Endodermal cell (in vitro differentiated cells): ENCODE measurements at regions not wholly inside any gene's neighbourhood (a gene's known extent, or its start where the extent isn't known, plus 50 kb on each side); places are given as distances from the start of the nearest gene placed in this dataset.

Source experiments
- DNase-seq: peaks from one replicate; pipeline ENCODE4 v3.0.0-alpha.2; 2017
- H3K27ac ChIP-seq: 2 replicates; pipeline ENCODE4 v1.5.1; 2013; ENCODE audit warnings: mild to moderate bottlenecking, low read depth, low read length, moderate library complexity
- H3K27me3 ChIP-seq: 2 replicates; pipeline ENCODE4 v1.6.1; 2013; ENCODE audit warnings: mild to moderate bottlenecking, low read length, moderate library complexity; ENCODE audit not compliant: insufficient read depth, control insufficient read depth, poor library complexity, severe bottlenecking
- H3K36me3 ChIP-seq: 2 replicates; pipeline ENCODE4 v1.7.0; 2013; ENCODE audit warnings: mild to moderate bottlenecking, low read length, moderate library complexity; ENCODE audit not compliant: control insufficient read depth, insufficient read depth
- H3K4me1 ChIP-seq: one replicate; pipeline ENCODE4 v1.7.0; 2013; ENCODE audit warnings: low read length; ENCODE audit not compliant: control insufficient read depth, insufficient read depth
- H3K4me3 ChIP-seq: 2 replicates; pipeline ENCODE4 v1.5.1; 2013; ENCODE audit warnings: mild to moderate bottlenecking, low read length, moderate library complexity
- H3K9ac ChIP-seq: 2 replicates; pipeline ENCODE4 v1.6.1; 2013; ENCODE audit warnings: mild to moderate bottlenecking, low read length, moderate library complexity; ENCODE audit not compliant: poor library complexity, severe bottlenecking; ENCODE audit errors: extremely low read depth
- H3K9me3 ChIP-seq: 2 replicates; pipeline ENCODE4 v1.6.1; 2013; ENCODE audit warnings: mild to moderate bottlenecking, low read length, moderate library complexity; ENCODE audit not compliant: control insufficient read depth
- H3K27ac Mint-ChIP-seq: 2 replicates; pipeline ENCODE4 v1.8.0; 2020; ENCODE audit warnings: mixed read lengths
- H3K27me3 Mint-ChIP-seq: 2 replicates; pipeline ENCODE4 v1.8.0; 2021; ENCODE audit warnings: mild to moderate bottlenecking, mixed read lengths; ENCODE audit not compliant: insufficient read depth
- H3K36me3 Mint-ChIP-seq: 2 replicates; pipeline ENCODE4 v1.8.0; 2020; ENCODE audit warnings: low read depth, mixed read lengths
- H3K4me1 Mint-ChIP-seq: 2 replicates; pipeline ENCODE4 v1.8.0; 2020; ENCODE audit warnings: mixed read lengths
- H3K4me3 Mint-ChIP-seq: 2 replicates; pipeline ENCODE4 v1.8.0; 2020; ENCODE audit warnings: mild to moderate bottlenecking, moderate library complexity, mixed read lengths
- H3K9me3 Mint-ChIP-seq: 2 replicates; pipeline ENCODE4 v1.8.0; 2020; ENCODE audit warnings: mild to moderate bottlenecking, mixed read lengths
- CTCF ChIP-seq: fragments of 200-600 bp; sonication (generic); conservative IDR thresholded peaks from 2 replicates; pipeline ENCODE4 v1.5.0; 2021; ENCODE audit warnings: antibody characterized with exemption, mild to moderate bottlenecking
- WGBS, 2 experiments: methylation state at CpG; one replicate each; pipeline versions ENCODE4 v1.1.5 to v1.1.7; 2013; ENCODE audit warnings: missing lambda C conversion rate in 2 of 2, mixed read lengths in 1 of 2; ENCODE audit not compliant: insufficient coverage in 1 of 2, insufficient read length in 1 of 2; 5-methylcytosine and 5-hydroxymethylcytosine counted together

- H3K27ac ChIP-seq, result no peak overlapping the region
- no peak overlapping the region for H3K4me3 Mint-ChIP-seq
- H3K27me3 Mint-ChIP-seq, result no peaks in the 10 kb centered on the region
- 86 to 100% methylated on average over 3 to 7 of the region's 7 CpGs for WGBS, 2 experiments
- no peak overlapping the region for H3K4me3 ChIP-seq
- H3K9me3 ChIP-seq, result no peaks in the 10 kb centered on the region
- H3K36me3 Mint-ChIP-seq, result no peaks in the 10 kb centered on the region
- no peaks in the 10 kb centered on the region for H3K27me3 ChIP-seq
- H3K9ac ChIP-seq, result no peak overlapping the region
- peaks cover 5% of the 10 kb centered on the region for H3K4me1 Mint-ChIP-seq
- no peaks in the 10 kb centered on the region for H3K4me1 ChIP-seq
- H3K36me3 ChIP-seq, result no peaks in the 10 kb centered on the region
- no peak for TF ChIP-seq CTCF
- no peaks in the 10 kb centered on the region for H3K9me3 Mint-ChIP-seq
- no peak overlapping the region for H3K27ac Mint-ChIP-seq
- no peak for DNase-seq
Measured at GRCh38 chr4:131534944-131535645, 1614.0 kb upstream of the PCDH10 start.

GRCh38 chr4:131540256-131540655 is 1608.8 kb upstream of the PCDH10 start:
- H3K27ac Mint-ChIP-seq, result no peak overlapping the region
- no peaks in the 10 kb centered on the region for H3K36me3 Mint-ChIP-seq
- no peak overlapping the region for H3K27ac ChIP-seq
- no peaks in the 10 kb centered on the region for H3K36me3 ChIP-seq
- DNase-seq, result no peak
- H3K4me3 Mint-ChIP-seq, result no peak overlapping the region
- peaks cover 5% of the 10 kb centered on the region for H3K4me1 Mint-ChIP-seq
- H3K9ac ChIP-seq, result no peak overlapping the region
- H3K4me1 ChIP-seq, result no peaks in the 10 kb centered on the region
- H3K27me3 ChIP-seq, result no peaks in the 10 kb centered on the region
- H3K9me3 Mint-ChIP-seq, result no peaks in the 10 kb centered on the region
- 83 to 88% methylated on average over 2 to 3 of the region's 3 CpGs for WGBS, 2 experiments
- H3K9me3 ChIP-seq, result no peaks in the 10 kb centered on the region
- H3K27me3 Mint-ChIP-seq, result no peaks in the 10 kb centered on the region
- H3K4me3 ChIP-seq, result no peak overlapping the region
- TF ChIP-seq CTCF, result no peak

- Mint-ChIP-seq H3K9me3 (no peaks in the 10 kb centered on the region), H3K36me3 (no peaks in the 10 kb centered on the region), H3K27me3 (no peaks in the 10 kb centered on the region), H3K4me3 (no peak overlapping the region), H3K4me1 (no peaks in the 10 kb centered on the region), H3K27ac (no peak overlapping the region)
- Histone ChIP-seq H3K9me3 (no peaks in the 10 kb centered on the region), H3K27ac (no peak overlapping the region), H3K4me1 (no peaks in the 10 kb centered on the region), H3K9ac (no peak overlapping the region), H3K36me3 (no peaks in the 10 kb centered on the region), H3K27me3 (no peaks in the 10 kb centered on the region), H3K4me3 (no peak overlapping the region)
- no peak for TF ChIP-seq CTCF
- DNase-seq, result no peak
- WGBS, 2 experiments, result 83 to 95% methylated on average over 6 to 7 of the region's 7 CpGs
Measured at GRCh38 chr4:131547506-131547981, 1601.5 kb upstream of the PCDH10 start.
